ENCODE measurements at regions not wholly inside any gene's neighbourhood (a gene's known extent, or its start where the extent isn't known, plus 50 kb on each side); places are given as distances from the start of the nearest gene placed in this dataset.

GRCh38 chr13:62207388-62207787, 791.7 kb upstream of the PCDH20 start:
- Histone ChIP-seq H3K27ac (no peak overlapping the region), H3K36me3 (no peaks in the 10 kb centered on the region), H3K9me3 (no peaks in the 10 kb centered on the region), H3K4me3 (no peak overlapping the region), H3K27me3 (no peaks in the 10 kb centered on the region), H3K4me1 (no peaks in the 10 kb centered on the region)
- WGBS, 2 donors, result 81 to 84% methylated on average over 2 of the region's 2 CpGs
- TF ChIP-seq EP300 (IDR thresholded peaks at IDR 0.05), result no peak
- no peak for TF ChIP-seq POLR2A (IDR thresholded peaks at IDR 0.05)
- TF ChIP-seq CTCF (IDR thresholded peaks at IDR 0.05), result no peak
- DNase-seq (ENCODE audit: low spot score in 2 of 2), result no peak

GRCh38 chr13:62206165-62206564, 790.5 kb upstream of the PCDH20 start:
- H3K9me3 ChIP-seq, result no peaks in the 10 kb centered on the region
- no peaks in the 10 kb centered on the region for H3K36me3 ChIP-seq
- TF ChIP-seq EP300 (IDR thresholded peaks at IDR 0.05) (no peak), CTCF (IDR thresholded peaks at IDR 0.05) (no peak), POLR2A (IDR thresholded peaks at IDR 0.05) (no peak)
- no peak overlapping the region for H3K27ac ChIP-seq
- H3K27me3 ChIP-seq, result no peaks in the 10 kb centered on the region
- H3K4me3 ChIP-seq, result no peak overlapping the region
- no peaks in the 10 kb centered on the region for H3K4me1 ChIP-seq
- no peak for DNase-seq (ENCODE audit: low spot score in 2 of 2)

- DNase-seq (ENCODE audit: low spot score in 2 of 2), result no peak
- TF ChIP-seq CTCF (IDR thresholded peaks at IDR 0.05), result no peak
- TF ChIP-seq POLR2A (IDR thresholded peaks at IDR 0.05), result no peak
- no peak for TF ChIP-seq EP300 (IDR thresholded peaks at IDR 0.05)
- no peaks in the 10 kb centered on the region for H3K4me1 ChIP-seq
- WGBS, 2 donors, result 65 to 76% methylated on average over 3 of the region's 3 CpGs
- no peaks in the 10 kb centered on the region for H3K36me3 ChIP-seq
- no peak overlapping the region for H3K27ac ChIP-seq
- no peaks in the 10 kb centered on the region for H3K9me3 ChIP-seq
- H3K27me3 ChIP-seq, result no peaks in the 10 kb centered on the region
- H3K4me3 ChIP-seq, result no peak overlapping the region
These were observed 789.6 kb upstream of the PCDH20 start for GRCh38 chr13:62205273-62205672.

GRCh38 chr13:62194371-62194770, 778.7 kb upstream of the PCDH20 start:
- no peak for TF ChIP-seq CTCF (IDR thresholded peaks at IDR 0.05)
- no peak for TF ChIP-seq EP300 (IDR thresholded peaks at IDR 0.05)
- no peak for TF ChIP-seq POLR2A (IDR thresholded peaks at IDR 0.05)
- H3K27ac ChIP-seq, result no peak overlapping the region
- no peak overlapping the region for H3K4me3 ChIP-seq
- no peaks in the 10 kb centered on the region for H3K9me3 ChIP-seq
- no peaks in the 10 kb centered on the region for H3K4me1 ChIP-seq
- H3K36me3 ChIP-seq, result no peaks in the 10 kb centered on the region
- no peak for DNase-seq (ENCODE audit: low spot score in 2 of 2)
- no peaks in the 10 kb centered on the region for H3K27me3 ChIP-seq
- WGBS, 2 donors, result 79 to 88% methylated on average over 3 of the region's 3 CpGs

GRCh38 chr13:62193919-62194318, 778.3 kb upstream of the PCDH20 start:
- no peaks in the 10 kb centered on the region for H3K4me1 ChIP-seq
- no peak overlapping the region for H3K4me3 ChIP-seq
- H3K27me3 ChIP-seq, result no peaks in the 10 kb centered on the region
- TF ChIP-seq EP300 (IDR thresholded peaks at IDR 0.05), result no peak
- no peak for TF ChIP-seq POLR2A (IDR thresholded peaks at IDR 0.05)
- no peaks in the 10 kb centered on the region for H3K9me3 ChIP-seq
- H3K27ac ChIP-seq, result no peak overlapping the region
- WGBS, 2 donors, result 48 to 87% methylated on average over 2 of the region's 2 CpGs
- no peak for DNase-seq (ENCODE audit: low spot score in 2 of 2)
- H3K36me3 ChIP-seq, result no peaks in the 10 kb centered on the region

GRCh38 chr13:62185631-62186255, 770.1 kb upstream of the PCDH20 start:
- no peaks in the 10 kb centered on the region for H3K9me3 ChIP-seq
- H3K27ac ChIP-seq, result no peak overlapping the region
- no peaks in the 10 kb centered on the region for H3K4me1 ChIP-seq
- no peaks in the 10 kb centered on the region for H3K27me3 ChIP-seq
- WGBS, 2 donors, result 36 to 45% methylated on average over 1 of the region's 1 CpG
- TF ChIP-seq EP300 (IDR thresholded peaks at IDR 0.05), result no peak
- TF ChIP-seq POLR2A (IDR thresholded peaks at IDR 0.05), result no peak
- no peak for TF ChIP-seq CTCF (IDR thresholded peaks at IDR 0.05)
- no peak overlapping the region for H3K4me3 ChIP-seq
- H3K36me3 ChIP-seq, result no peaks in the 10 kb centered on the region
- no peak for DNase-seq (ENCODE audit: low spot score in 2 of 2)
